Muscle layer of duodenum (tissue), 2 donors: ENCODE measurements at regions not wholly inside any gene's neighbourhood (a gene's known extent, or its start where the extent isn't known, plus 50 kb on each side); places are given as distances from the start of the nearest gene placed in this dataset.

Experiments
- H3K27ac ChIP-seq: one replicate; pipeline ENCODE4 v1.7.0; 2013; ENCODE audit warnings: mild to moderate bottlenecking, low read length
- H3K27me3 ChIP-seq: one replicate; pipeline ENCODE4 v1.7.0; 2013; ENCODE audit warnings: low read depth, mild to moderate bottlenecking, control low read depth, low read length
- H3K36me3 ChIP-seq, 2 donors: one replicate each; pipeline ENCODE4 v1.7.0; 2013; ENCODE audit warnings: low read length in 2 of 2, control low read depth in 1 of 2, mild to moderate bottlenecking in 1 of 2; ENCODE audit not compliant: insufficient read depth in 2 of 2, control insufficient read depth in 1 of 2
- H3K4me1 ChIP-seq, 2 donors: one replicate each; pipeline ENCODE4 v1.7.0; 2013; ENCODE audit warnings: low read length in 2 of 2, mild to moderate bottlenecking in 2 of 2, control low read depth in 1 of 2, moderate library complexity in 1 of 2; ENCODE audit not compliant: insufficient read depth in 2 of 2, control insufficient read depth in 1 of 2
- H3K4me3 ChIP-seq, 2 donors: one replicate each; pipeline ENCODE4 v1.7.0; 2013; ENCODE audit warnings: low read length in 2 of 2, low read depth in 1 of 2, mild to moderate bottlenecking in 1 of 2
- H3K9me3 ChIP-seq, 2 donors: one replicate each; pipeline ENCODE4 v1.7.0; 2013; ENCODE audit warnings: low read length in 2 of 2, control low read depth in 1 of 2, mild to moderate bottlenecking in 1 of 2; ENCODE audit not compliant: control insufficient read depth in 1 of 2
- donor health status: healthy.

- Histone ChIP-seq H3K27me3 (no peaks in the 10 kb centered on the region), H3K4me1 (peaks cover 0 to 13% of the 10 kb centered on the region in 2 donors), H3K27ac (no peak overlapping the region), H3K36me3 (no peaks in the 10 kb centered on the region), H3K4me3 (no peak overlapping the region), H3K9me3 (no peaks in the 10 kb centered on the region)
Observed at GRCh38 chr1:163406772-163407171, 85.0 kb downstream of the NUF2 start.

DNA sequence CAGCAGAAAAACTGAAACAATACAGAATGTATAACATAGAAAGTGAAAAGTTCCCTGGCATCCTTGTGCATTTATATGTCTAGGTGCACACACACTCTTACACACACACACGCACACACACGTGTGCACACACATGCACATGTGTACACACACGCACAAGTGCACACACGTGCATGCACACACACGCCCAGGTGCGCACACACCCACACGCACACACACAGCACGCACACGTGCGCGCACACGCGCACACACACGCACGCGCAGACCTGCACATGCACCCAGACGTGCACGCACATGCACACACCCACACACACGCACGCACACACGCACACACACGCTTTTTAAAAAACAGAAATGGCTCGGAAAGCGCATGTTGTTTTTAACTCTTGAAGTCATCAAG lies 86.5 kb downstream of the NUF2 start:
- H3K4me3 ChIP-seq: no peak overlapping the region
- H3K4me1 ChIP-seq: peaks cover 0 to 13% of the 10 kb centered on the region in 2 donors
- no peaks in the 10 kb centered on the region for H3K9me3 ChIP-seq
- H3K27ac ChIP-seq: no peak overlapping the region
- H3K27me3 ChIP-seq: no peaks in the 10 kb centered on the region
- H3K36me3 ChIP-seq: no peaks in the 10 kb centered on the region

GRCh38 chr1:163410073-163410999 lies 88.6 kb downstream of the NUF2 start:
- Histone ChIP-seq H3K4me1 (peaks cover 0 to 13% of the 10 kb centered on the region in 2 donors), H3K9me3 (no peaks in the 10 kb centered on the region), H3K27ac (no peak overlapping the region), H3K27me3 (no peaks in the 10 kb centered on the region), H3K4me3 (no peak overlapping the region), H3K36me3 (no peaks in the 10 kb centered on the region)

GRCh38 chr1:163412221-163412620 lies 90.5 kb downstream of the NUF2 start:
- Histone ChIP-seq H3K4me1 (peaks cover 0 to 5% of the 10 kb centered on the region in 2 donors), H3K27ac (no peak overlapping the region), H3K27me3 (no peaks in the 10 kb centered on the region), H3K36me3 (no peaks in the 10 kb centered on the region), H3K9me3 (no peaks in the 10 kb centered on the region), H3K4me3 (no peak overlapping the region)

DNA sequence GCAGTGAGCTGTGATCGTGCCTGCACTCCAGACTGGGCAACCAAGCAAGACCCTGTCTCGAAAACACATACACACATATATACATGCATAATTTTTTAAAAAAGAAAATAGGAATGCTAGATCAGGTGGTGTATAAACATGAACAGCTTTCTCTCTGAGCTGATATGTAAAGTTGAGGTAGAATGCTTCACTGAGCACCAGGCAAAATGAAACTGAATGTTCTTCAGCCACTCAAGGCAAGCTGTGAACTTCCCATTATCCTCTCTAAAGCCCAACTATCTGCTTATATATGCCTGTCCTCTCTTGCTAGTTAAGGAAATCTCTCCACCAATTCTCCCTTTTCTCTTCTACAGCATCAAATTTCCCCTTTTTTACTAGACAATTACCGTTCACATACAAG lies 93.0 kb downstream of the NUF2 start:
- Histone ChIP-seq H3K4me1 (peaks cover 0 to 5% of the 10 kb centered on the region in 2 donors), H3K27ac (no peak overlapping the region), H3K27me3 (no peaks in the 10 kb centered on the region), H3K4me3 (no peak overlapping the region), H3K36me3 (no peaks in the 10 kb centered on the region), H3K9me3 (no peaks in the 10 kb centered on the region)

- H3K4me3 ChIP-seq: no peak overlapping the region
- H3K4me1 ChIP-seq: no peaks in the 10 kb centered on the region
- no peak overlapping the region for H3K27ac ChIP-seq
- H3K36me3 ChIP-seq: no peaks in the 10 kb centered on the region
- no peaks in the 10 kb centered on the region for H3K27me3 ChIP-seq
- H3K9me3 ChIP-seq: no peaks in the 10 kb centered on the region
Observed at GRCh38 chr1:163421701-163422100, 99.9 kb downstream of the NUF2 start.

DNA sequence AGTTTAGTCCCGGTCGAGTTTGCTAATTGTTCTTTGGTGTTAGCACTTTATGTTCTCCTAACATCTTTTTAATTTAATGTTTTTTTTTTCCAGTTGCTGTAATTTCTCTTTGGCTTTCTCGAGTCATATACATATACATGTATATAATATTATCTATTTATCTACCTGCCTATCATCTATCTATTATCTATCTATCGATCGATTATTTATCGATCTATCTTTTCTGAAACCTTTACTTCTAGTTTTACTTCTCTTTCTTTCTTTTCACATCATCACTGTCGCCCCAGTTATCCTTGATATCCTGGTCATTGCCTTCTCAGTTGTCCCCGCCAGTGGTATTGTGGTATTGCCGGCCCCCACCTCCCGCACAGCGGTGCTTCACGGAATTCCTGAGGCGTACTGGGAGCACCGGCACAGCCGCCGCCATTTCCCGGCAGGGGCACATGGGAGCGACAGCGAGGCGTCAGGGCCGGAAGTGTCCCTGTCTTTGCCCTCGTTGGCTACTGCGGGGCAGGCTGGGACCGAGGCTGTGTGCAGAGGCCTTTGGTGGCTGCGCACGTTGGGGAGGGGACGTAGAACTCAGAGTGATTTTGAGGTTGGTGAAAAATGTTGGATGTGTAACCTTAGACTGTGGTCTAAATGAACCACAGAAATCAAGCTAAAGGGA lies 101.1 kb downstream of the NUF2 start:
- H3K4me1 ChIP-seq: no peaks in the 10 kb centered on the region
- H3K36me3 ChIP-seq: no peaks in the 10 kb centered on the region
- no peak overlapping the region for H3K4me3 ChIP-seq
- H3K27me3 ChIP-seq: no peaks in the 10 kb centered on the region
- H3K27ac ChIP-seq: no peak overlapping the region
- no peaks in the 10 kb centered on the region for H3K9me3 ChIP-seq

- H3K36me3 ChIP-seq: no peaks in the 10 kb centered on the region
- no peaks in the 10 kb centered on the region for H3K4me1 ChIP-seq
- no peak overlapping the region for H3K27ac ChIP-seq
- H3K4me3 ChIP-seq: no peak overlapping the region
- no peaks in the 10 kb centered on the region for H3K27me3 ChIP-seq
- peaks cover 0 to 2% of the 10 kb centered on the region in 2 donors for H3K9me3 ChIP-seq
Observed at GRCh38 chr1:163426505-163427251, 104.9 kb downstream of the NUF2 start.

- Histone ChIP-seq H3K9me3 (peaks cover 0 to 2% of the 10 kb centered on the region in 2 donors), H3K27ac (no peak overlapping the region), H3K4me3 (no peak overlapping the region), H3K4me1 (no peaks in the 10 kb centered on the region), H3K27me3 (no peaks in the 10 kb centered on the region), H3K36me3 (no peaks in the 10 kb centered on the region)
Observed at GRCh38 chr1:163427279-163427678, 105.5 kb downstream of the NUF2 start.

DNA sequence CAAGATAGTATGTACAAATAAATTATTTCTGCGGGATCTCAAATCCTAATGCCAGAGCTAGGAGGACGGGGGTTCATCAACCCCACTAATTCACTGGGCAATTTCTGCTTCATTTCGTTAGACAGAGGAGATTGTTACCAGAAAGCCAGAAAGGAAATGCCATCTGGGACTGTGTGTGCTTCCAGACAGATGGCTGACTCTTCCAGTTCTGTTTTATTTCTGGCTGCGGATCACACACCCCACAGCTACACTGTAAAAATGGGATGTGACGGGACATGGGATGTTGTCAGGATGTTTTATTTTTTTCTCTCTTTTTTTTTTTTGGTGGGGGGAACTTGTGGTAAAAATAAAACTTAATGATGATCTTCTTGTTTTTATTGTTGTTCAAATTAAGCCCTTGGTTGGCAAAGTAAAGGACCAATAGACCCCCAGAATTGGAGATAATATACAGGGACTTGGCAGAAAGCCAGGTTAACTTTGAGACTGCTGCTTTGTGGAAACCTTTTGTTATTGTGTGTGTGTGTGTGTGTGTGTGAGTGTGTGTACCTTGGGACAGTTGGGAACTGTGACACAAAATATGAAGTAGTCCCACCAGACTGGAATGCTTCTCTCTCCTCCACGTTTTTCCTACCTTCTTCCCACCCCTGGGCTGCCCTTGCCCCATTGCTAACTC lies 114.5 kb downstream of the NUF2 start:
- Histone ChIP-seq H3K9me3 (no peaks in the 10 kb centered on the region), H3K4me3 (no peak overlapping the region), H3K27ac (no peak overlapping the region), H3K4me1 (peaks cover 0 to 4% of the 10 kb centered on the region in 2 donors), H3K27me3 (no peaks in the 10 kb centered on the region), H3K36me3 (no peaks in the 10 kb centered on the region)

GRCh38 chr1:163439471-163439870 lies 117.7 kb downstream of the NUF2 start:
- Histone ChIP-seq H3K36me3 (no peaks in the 10 kb centered on the region), H3K4me1 (peaks cover 0 to 4% of the 10 kb centered on the region in 2 donors), H3K9me3 (no peaks in the 10 kb centered on the region), H3K27me3 (no peaks in the 10 kb centered on the region), H3K4me3 (no peak overlapping the region), H3K27ac (no peak overlapping the region)
